ENCODE measurements at regions not wholly inside any gene's neighbourhood (a gene's known extent, or its start where the extent isn't known, plus 50 kb on each side); places are given as distances from the start of the nearest gene placed in this dataset.

GRCh38 chr14:104284107-104284592 lies 145.8 kb downstream of the KIF26A start:
- peaks cover 28% of the 10 kb centered on the region for H3K27me3 Mint-ChIP-seq
- DNase-seq (ENCODE audit: low spot score in 2 of 2): no peak
- peaks cover 8% of the 10 kb centered on the region for H3K9me3 Mint-ChIP-seq

GRCh38 chr14:104284636-104285507 lies 146.5 kb downstream of the KIF26A start:
- ATAC-seq (replicated peaks; ENCODE audit: extremely low read depth, poor library complexity, severe bottlenecking) (no peak), DNase-seq (ENCODE audit: low spot score in 2 of 2) (no peak)
- Mint-ChIP-seq H3K4me3 (no peak overlapping the region), H3K36me3 (ENCODE audit: insufficient read depth) (no peaks in the 10 kb centered on the region), H3K4me1 (no peaks in the 10 kb centered on the region), H3K9me3 (peaks cover 8% of the 10 kb centered on the region), H3K27ac (ENCODE audit: low read depth) (no peak overlapping the region), H3K27me3 (peaks cover 21% of the 10 kb centered on the region)

More at GRCh38 chr14:104284107-104284592, 145.8 kb downstream of the KIF26A start:
- H3K4me3 Mint-ChIP-seq: no peak overlapping the region
- H3K27ac Mint-ChIP-seq (ENCODE audit: low read depth): no peak overlapping the region
- no peaks in the 10 kb centered on the region for H3K36me3 Mint-ChIP-seq (ENCODE audit: insufficient read depth)
- ATAC-seq (replicated peaks; ENCODE audit: extremely low read depth, poor library complexity, severe bottlenecking): no peak
- no peaks in the 10 kb centered on the region for H3K4me1 Mint-ChIP-seq

GRCh38 chr14:104285508-104285840 lies 147.1 kb downstream of the KIF26A start:
- Mint-ChIP-seq H3K27ac (ENCODE audit: low read depth) (no peak overlapping the region), H3K9me3 (peaks cover 8% of the 10 kb centered on the region), H3K4me1 (no peaks in the 10 kb centered on the region), H3K27me3 (peaks cover 15% of the 10 kb centered on the region), H3K36me3 (ENCODE audit: insufficient read depth) (no peaks in the 10 kb centered on the region), H3K4me3 (no peak overlapping the region)
- ATAC-seq (replicated peaks; ENCODE audit: extremely low read depth, poor library complexity, severe bottlenecking) (no peak), DNase-seq (ENCODE audit: low spot score in 2 of 2) (no peak)

- no peak for DNase-seq (ENCODE audit: low spot score in 2 of 2)
- ATAC-seq (replicated peaks; ENCODE audit: extremely low read depth, poor library complexity, severe bottlenecking): no peak
- no peak overlapping the region for H3K27ac Mint-ChIP-seq (ENCODE audit: low read depth)
- H3K4me1 Mint-ChIP-seq: no peaks in the 10 kb centered on the region
- peaks cover 8% of the 10 kb centered on the region for H3K9me3 Mint-ChIP-seq
- H3K4me3 Mint-ChIP-seq: no peak overlapping the region
- H3K36me3 Mint-ChIP-seq (ENCODE audit: insufficient read depth): no peaks in the 10 kb centered on the region
- H3K27me3 Mint-ChIP-seq: peaks cover 14% of the 10 kb centered on the region
Measured at GRCh38 chr14:104286086-104286485, 147.7 kb downstream of the KIF26A start.

GRCh38 chr14:104286496-104286895 lies 148.1 kb downstream of the KIF26A start:
- Mint-ChIP-seq H3K9me3 (peaks cover 8% of the 10 kb centered on the region), H3K36me3 (ENCODE audit: insufficient read depth) (no peaks in the 10 kb centered on the region), H3K4me3 (no peak overlapping the region), H3K27ac (ENCODE audit: low read depth) (no peak overlapping the region), H3K4me1 (no peaks in the 10 kb centered on the region), H3K27me3 (peaks cover 14% of the 10 kb centered on the region)
- ATAC-seq (replicated peaks; ENCODE audit: extremely low read depth, poor library complexity, severe bottlenecking) (no peak), DNase-seq (ENCODE audit: low spot score in 2 of 2) (no peak)

- Mint-ChIP-seq H3K4me3 (no peak overlapping the region), H3K27me3 (peaks cover 7% of the 10 kb centered on the region)
Measured at GRCh38 chr14:104287301-104288009, 149.1 kb downstream of the KIF26A start.

GRCh38 chr14:104288272-104288671 lies 149.9 kb downstream of the KIF26A start:
- H3K36me3 Mint-ChIP-seq (ENCODE audit: insufficient read depth): no peaks in the 10 kb centered on the region
- DNase-seq (ENCODE audit: low spot score in 2 of 2): no peak
- H3K4me3 Mint-ChIP-seq: no peak overlapping the region
- no peak overlapping the region for H3K27ac Mint-ChIP-seq (ENCODE audit: low read depth)
- H3K4me1 Mint-ChIP-seq: no peaks in the 10 kb centered on the region
- no peak for ATAC-seq (replicated peaks; ENCODE audit: extremely low read depth, poor library complexity, severe bottlenecking)
- H3K27me3 Mint-ChIP-seq: no peaks in the 10 kb centered on the region
- peaks cover 8% of the 10 kb centered on the region for H3K9me3 Mint-ChIP-seq

More at GRCh38 chr14:104287301-104288009, 149.1 kb downstream of the KIF26A start:
- Mint-ChIP-seq H3K27ac (ENCODE audit: low read depth) (no peak overlapping the region), H3K36me3 (ENCODE audit: insufficient read depth) (no peaks in the 10 kb centered on the region), H3K9me3 (peaks cover 8% of the 10 kb centered on the region), H3K4me1 (no peaks in the 10 kb centered on the region)
- DNase-seq (ENCODE audit: low spot score in 2 of 2): no peak
- no peak for ATAC-seq (replicated peaks; ENCODE audit: extremely low read depth, poor library complexity, severe bottlenecking)

- no peak overlapping the region for H3K4me3 Mint-ChIP-seq
Measured at GRCh38 chr14:104289507-104289906, 151.1 kb downstream of the KIF26A start.

GRCh38 chr14:104290058-104290667 lies 151.8 kb downstream of the KIF26A start:
- Mint-ChIP-seq H3K9me3 (peaks cover 8% of the 10 kb centered on the region), H3K36me3 (ENCODE audit: insufficient read depth) (no peaks in the 10 kb centered on the region), H3K27me3 (peaks cover 19% of the 10 kb centered on the region), H3K27ac (ENCODE audit: low read depth) (no peak overlapping the region), H3K4me3 (no peak overlapping the region), H3K4me1 (no peaks in the 10 kb centered on the region)
- DNase-seq (ENCODE audit: low spot score in 2 of 2) (no peak), ATAC-seq (replicated peaks; ENCODE audit: extremely low read depth, poor library complexity, severe bottlenecking) (no peak)

More at GRCh38 chr14:104289507-104289906, 151.1 kb downstream of the KIF26A start:
- H3K36me3 Mint-ChIP-seq (ENCODE audit: insufficient read depth): no peaks in the 10 kb centered on the region
- peaks cover 12% of the 10 kb centered on the region for H3K27me3 Mint-ChIP-seq
- H3K27ac Mint-ChIP-seq (ENCODE audit: low read depth): no peak overlapping the region
- ATAC-seq (replicated peaks; ENCODE audit: extremely low read depth, poor library complexity, severe bottlenecking) (no peak), DNase-seq (ENCODE audit: low spot score in 2 of 2) (no peak)
- H3K9me3 Mint-ChIP-seq: peaks cover 8% of the 10 kb centered on the region
- no peaks in the 10 kb centered on the region for H3K4me1 Mint-ChIP-seq

GRCh38 chr14:104290756-104291122 lies 152.4 kb downstream of the KIF26A start:
- Mint-ChIP-seq H3K36me3 (ENCODE audit: insufficient read depth) (no peaks in the 10 kb centered on the region), H3K27ac (ENCODE audit: low read depth) (no peak overlapping the region), H3K9me3 (peaks cover 8% of the 10 kb centered on the region), H3K27me3 (peaks cover 24% of the 10 kb centered on the region), H3K4me1 (no peaks in the 10 kb centered on the region), H3K4me3 (no peak overlapping the region)
- no peak for ATAC-seq (replicated peaks; ENCODE audit: extremely low read depth, poor library complexity, severe bottlenecking)
- DNase-seq (ENCODE audit: low spot score in 2 of 2): no peak

- Mint-ChIP-seq H3K4me1 (no peaks in the 10 kb centered on the region), H3K36me3 (ENCODE audit: insufficient read depth) (no peaks in the 10 kb centered on the region), H3K27me3 (peaks cover 24% of the 10 kb centered on the region), H3K9me3 (peaks cover 8% of the 10 kb centered on the region), H3K27ac (ENCODE audit: low read depth) (no peak overlapping the region), H3K4me3 (no peak overlapping the region)
- ATAC-seq (replicated peaks; ENCODE audit: extremely low read depth, poor library complexity, severe bottlenecking) (no peak), DNase-seq (ENCODE audit: low spot score in 2 of 2) (no peak)
Measured at GRCh38 chr14:104291123-104292000, 153.0 kb downstream of the KIF26A start.

Data from central memory CD8-positive, alpha-beta T cell (primary cell).